T-cell (primary cell): ENCODE measurements at regions not wholly inside any gene's neighbourhood (a gene's known extent, or its start where the extent isn't known, plus 50 kb on each side); places are given as distances from the start of the nearest gene placed in this dataset.

Experiments used
- ATAC-seq, 4 experiments: fragments of 200-7000 bp in 3 of 4; fragments of 150-1000 bp in 1 of 4; cut with Tn5 transposase; replicated peaks in 1 of 4; 1 replicate in 3 of 4; 2 replicates in 1 of 4; pipeline ENCODE4 v1.10.0; 2021; ENCODE audit warnings: moderate library complexity in 3 of 4, mild to moderate bottlenecking in 2 of 4, moderate number of reproducible peaks in 1 of 4
- CTCF ChIA-PET, 2 donors: fragments of 300-600 bp; sonication (Branson Sonifier 250); formaldehyde crosslinking; loops; one replicate each; lab custom pipeline; 2022; ENCODE audit warnings: antibody characterized with exemption in 2 of 2; lab: Charles Lee
- POLR2A ChIA-PET, 2 donors: fragments of 300-600 bp; sonication (Branson Sonifier 250); formaldehyde crosslinking; loops; one replicate each; lab custom pipeline; 2022; ENCODE audit warnings: antibody characterized with exemption in 2 of 2; lab: Charles Lee
- DNase-seq, 35 experiments: peaks; one replicate each; pipeline versions ENCODE4 v3.0.0 to v3.0.0-alpha.2; 2013 to 2023
- H3K27ac ChIP-seq: one replicate; pipeline ENCODE4 v1.5.1; 2013; ENCODE audit warnings: low read length
- H3K27me3 ChIP-seq, 2 experiments: replicated peaks in 1 of 2; 1 replicate in 1 of 2; 2 replicates in 1 of 2; pipeline versions ENCODE4 v1.6.1 to v1.7.0; 2013; ENCODE audit warnings: low read length in 1 of 2, mixed read lengths in 1 of 2; ENCODE audit not compliant: control insufficient read depth in 2 of 2, insufficient read depth in 2 of 2; ENCODE audit errors: extremely low read depth in 1 of 2
- H3K36me3 ChIP-seq, 2 donors: 1 replicate in 1 of 2; 2 replicates in 1 of 2; pipeline versions ENCODE4 v1.6.1 to v1.7.0; 2013; ENCODE audit warnings: low read length in 1 of 2; ENCODE audit not compliant: control insufficient read depth in 2 of 2, insufficient read depth in 1 of 2; ENCODE audit errors: extremely low read depth in 1 of 2
- H3K4me1 ChIP-seq, 2 experiments: 1 replicate in 1 of 2; 2 replicates in 1 of 2; pipeline versions ENCODE4 v1.6.1 to v1.7.0; 2013; ENCODE audit warnings: low read length in 2 of 2, mixed read lengths in 1 of 2; ENCODE audit not compliant: insufficient read depth in 2 of 2, control insufficient read depth in 1 of 2; ENCODE audit errors: extremely low read depth in 1 of 2
- H3K4me3 ChIP-seq, 2 donors: 1 replicate in 1 of 2; 2 replicates in 1 of 2; pipeline versions ENCODE4 v1.5.1 to v1.7.0; 2013; ENCODE audit warnings: mild to moderate bottlenecking in 2 of 2, low read length in 1 of 2, moderate library complexity in 1 of 2; ENCODE audit not compliant: control insufficient read depth in 1 of 2; ENCODE audit errors: extremely low read depth in 1 of 2
- H3K9me3 ChIP-seq: 2 replicates; pipeline ENCODE4 v1.7.0; 2013
- H3K27ac Mint-ChIP-seq, 2 donors: one replicate each; pipeline ENCODE4 v1.8.0; 2020 to 2021; ENCODE audit warnings: mild to moderate bottlenecking in 2 of 2, mixed read lengths in 2 of 2
- H3K27me3 Mint-ChIP-seq, 2 donors: one replicate each; pipeline ENCODE4 v1.8.0; 2021 to 2022; ENCODE audit warnings: mixed read lengths in 2 of 2
- H3K36me3 Mint-ChIP-seq: one replicate; pipeline ENCODE4 v1.8.0; 2021; ENCODE audit warnings: mixed read lengths
- H3K4me1 Mint-ChIP-seq, 3 donors: one replicate each; pipeline ENCODE4 v1.8.0; 2020 to 2022; ENCODE audit warnings: mixed read lengths in 3 of 3, mild to moderate bottlenecking in 1 of 3
- H3K4me3 Mint-ChIP-seq, 3 donors: one replicate each; pipeline ENCODE4 v1.8.0; 2020 to 2022; ENCODE audit warnings: mild to moderate bottlenecking in 3 of 3, mixed read lengths in 3 of 3, moderate library complexity in 3 of 3
- H3K9me3 Mint-ChIP-seq, 3 donors: one replicate each; pipeline ENCODE4 v1.8.0; 2020 to 2022; ENCODE audit warnings: mixed read lengths in 3 of 3
- WGBS: methylation state at CpG from one replicate; pipeline ENCODE4 v1.1.5; 2013; ENCODE audit warnings: missing lambda C conversion rate; ENCODE audit not compliant: insufficient coverage; 5-methylcytosine and 5-hydroxymethylcytosine counted together

- Histone ChIP-seq H3K36me3 (no peaks in the 10 kb centered on the region), H3K4me1 (no peaks in the 10 kb centered on the region), H3K27ac (no peak overlapping the region), H3K9me3 (no peaks in the 10 kb centered on the region), H3K4me3 (no peak overlapping the region), H3K27me3 (peaks cover 0 to 3% of the 10 kb centered on the region in 2 experiments)
- no peak overlapping the region for H3K4me3 Mint-ChIP-seq
- ATAC-seq (no peak), DNase-seq (no peak)
- H3K9me3 Mint-ChIP-seq, result peaks cover 0 to 14% (median 0%) of the 10 kb centered on the region in 3 donors
- POLR2A ChIA-PET, result no interaction called here
- 71% methylated on average over 5 of the region's 5 CpGs for WGBS
- no peaks in the 10 kb centered on the region for H3K4me1 Mint-ChIP-seq
- H3K27ac Mint-ChIP-seq, result no peak overlapping the region
- no peaks in the 10 kb centered on the region for H3K36me3 Mint-ChIP-seq
- CTCF ChIA-PET, result no interaction called here
- no peaks in the 10 kb centered on the region for H3K27me3 Mint-ChIP-seq
Measured at GRCh38 chr9:107102011-107102410, 181.1 kb upstream of the RAD23B start.

GRCh38 chr9:107103621-107104020 lies 179.5 kb upstream of the RAD23B start:
- H3K4me3 ChIP-seq, result no peak overlapping the region
- H3K36me3 ChIP-seq, result no peaks in the 10 kb centered on the region
- no peak for ATAC-seq
- H3K9me3 ChIP-seq, result no peaks in the 10 kb centered on the region
- H3K36me3 Mint-ChIP-seq, result no peaks in the 10 kb centered on the region
- H3K4me1 Mint-ChIP-seq, result no peaks in the 10 kb centered on the region
- POLR2A ChIA-PET, result no interaction called here
- no peak for DNase-seq
- no CpG with 5 or more reads among the region's 2 CpGs for WGBS
- H3K27ac ChIP-seq, result no peak overlapping the region
- no peaks in the 10 kb centered on the region for H3K27me3 Mint-ChIP-seq
- peaks cover 0 to 3% of the 10 kb centered on the region in 2 experiments for H3K27me3 ChIP-seq
- peaks cover 0 to 13% (median 0%) of the 10 kb centered on the region in 3 donors for H3K9me3 Mint-ChIP-seq
- CTCF ChIA-PET, result no interaction called here
- H3K4me1 ChIP-seq, result no peaks in the 10 kb centered on the region
- H3K4me3 Mint-ChIP-seq, result no peak overlapping the region
- no peak overlapping the region for H3K27ac Mint-ChIP-seq

GRCh38 chr9:107105784-107106183 lies 177.3 kb upstream of the RAD23B start:
- ChIA-PET POLR2A (no interaction called here), CTCF (no interaction called here)
- Mint-ChIP-seq H3K4me3 (no peak overlapping the region), H3K9me3 (no peaks in the 10 kb centered on the region), H3K36me3 (no peaks in the 10 kb centered on the region), H3K4me1 (no peaks in the 10 kb centered on the region), H3K27me3 (peaks cover 3 to 10% of the 10 kb centered on the region in 2 donors), H3K27ac (no peak overlapping the region)
- DNase-seq (no peak), ATAC-seq (no peak)
- Histone ChIP-seq H3K4me1 (no peaks in the 10 kb centered on the region), H3K27me3 (no peaks in the 10 kb centered on the region), H3K4me3 (no peak overlapping the region), H3K27ac (no peak overlapping the region), H3K36me3 (no peaks in the 10 kb centered on the region), H3K9me3 (no peaks in the 10 kb centered on the region)
- 60% methylated on average over 1 of the region's 3 CpGs for WGBS

- no peaks in the 10 kb centered on the region for H3K9me3 ChIP-seq
- ATAC-seq (no peak), DNase-seq (no peak)
- Mint-ChIP-seq H3K4me3 (no peak overlapping the region), H3K27me3 (peaks cover 3 to 10% of the 10 kb centered on the region in 2 donors), H3K36me3 (no peaks in the 10 kb centered on the region), H3K9me3 (no peaks in the 10 kb centered on the region), H3K4me1 (no peaks in the 10 kb centered on the region), H3K27ac (no peak overlapping the region)
- no peaks in the 10 kb centered on the region for H3K27me3 ChIP-seq
- no peaks in the 10 kb centered on the region for H3K36me3 ChIP-seq
- H3K4me1 ChIP-seq, result no peaks in the 10 kb centered on the region
- H3K4me3 ChIP-seq, result no peak overlapping the region
- no CpG with 5 or more reads among the region's 3 CpGs for WGBS
- CTCF ChIA-PET, result no interaction called here
- no peak overlapping the region for H3K27ac ChIP-seq
- POLR2A ChIA-PET, result no interaction called here
Measured at GRCh38 chr9:107106416-107106815, 176.7 kb upstream of the RAD23B start.

GRCh38 chr9:107108342-107109130 lies 174.5 kb upstream of the RAD23B start:
- H3K27ac ChIP-seq, result no peak overlapping the region
- no peaks in the 10 kb centered on the region for H3K36me3 ChIP-seq
- CTCF ChIA-PET, result no interaction called here
- Mint-ChIP-seq H3K36me3 (no peaks in the 10 kb centered on the region), H3K27ac (no peak overlapping the region), H3K9me3 (no peaks in the 10 kb centered on the region), H3K4me3 (no peak overlapping the region), H3K27me3 (peaks cover 7 to 13% of the 10 kb centered on the region in 2 donors), H3K4me1 (no peaks in the 10 kb centered on the region)
- 59% methylated on average over 4 of the region's 7 CpGs for WGBS
- POLR2A ChIA-PET, result no interaction called here
- H3K27me3 ChIP-seq, result no peaks in the 10 kb centered on the region
- H3K4me3 ChIP-seq, result no peak overlapping the region
- DNase-seq (no peak), ATAC-seq (no peak)
- no peaks in the 10 kb centered on the region for H3K9me3 ChIP-seq
- no peaks in the 10 kb centered on the region for H3K4me1 ChIP-seq

GRCh38 chr9:107109324-107109723 lies 173.8 kb upstream of the RAD23B start:
- Mint-ChIP-seq H3K4me3 (no peak overlapping the region), H3K27me3 (peaks cover 7 to 16% of the 10 kb centered on the region in 2 donors), H3K27ac (no peak overlapping the region), H3K9me3 (no peaks in the 10 kb centered on the region), H3K36me3 (no peaks in the 10 kb centered on the region), H3K4me1 (no peaks in the 10 kb centered on the region)
- CTCF ChIA-PET, result no interaction called here
- Histone ChIP-seq H3K36me3 (no peaks in the 10 kb centered on the region), H3K4me3 (no peak overlapping the region), H3K27ac (no peak overlapping the region), H3K27me3 (no peaks in the 10 kb centered on the region), H3K9me3 (no peaks in the 10 kb centered on the region), H3K4me1 (no peaks in the 10 kb centered on the region)
- ATAC-seq (no peak), DNase-seq (no peak)
- POLR2A ChIA-PET, result no interaction called here
- WGBS, result 86% methylated on average over 1 of the region's 2 CpGs
